SK-N-SH (cell line): ENCODE measurements at regions not wholly inside any gene's neighbourhood (a gene's known extent, or its start where the extent isn't known, plus 50 kb on each side); places are given as distances from the start of the nearest gene placed in this dataset.

ENCODE experiments used
- CTCF ChIP-seq: fragments of 200-600 bp; sonication (generic); IDR thresholded peaks from 2 replicates; pipeline ENCODE4 v1.6.1; 2017; ENCODE audit warnings: antibody characterized with exemption, mild to moderate bottlenecking, moderate library complexity
- JUND ChIP-seq: IDR thresholded peaks from 2 replicates; pipeline ENCODE4 v1.4.0; 2012
- MXI1 ChIP-seq: IDR thresholded peaks from 2 replicates; pipeline ENCODE4 v1.6.1; 2012; ENCODE audit warnings: mild to moderate bottlenecking, low read depth, low read length, improper control_type of control experiment
- RAD21 ChIP-seq: IDR thresholded peaks from 2 replicates; pipeline ENCODE4 v1.6.1; 2012; ENCODE audit warnings: mild to moderate bottlenecking, low read length
- REST ChIP-seq: IDR thresholded peaks from 2 replicates; pipeline ENCODE4 v1.6.1; 2012; ENCODE audit warnings: mild to moderate bottlenecking, low read depth, low read length, moderate library complexity
- SIN3A ChIP-seq: IDR thresholded peaks from 2 replicates; pipeline ENCODE4 v1.6.1; 2012; ENCODE audit warnings: low read depth, mild to moderate bottlenecking, low read length, moderate library complexity, borderline replicate concordance
- SMC3 ChIP-seq: IDR thresholded peaks from 2 replicates; pipeline ENCODE4 v1.6.1; 2012; ENCODE audit warnings: low read depth, low read length, improper control_type of control experiment

- TF ChIP-seq CTCF (no peak), SIN3A (no peak), JUND (no peak), REST (no peak), RAD21 (no peak), MXI1 (no peak), SMC3 (no peak)
These were observed 153.0 kb downstream of the IRX2 start for GRCh38 chr5:2598503-2598902.
